K562 (cell line): ENCODE measurements at regions not wholly inside any gene's neighbourhood (a gene's known extent, or its start where the extent isn't known, plus 50 kb on each side); places are given as distances from the start of the nearest gene placed in this dataset.

Experiments
- ATAC-seq: fragments of 200-7000 bp; cut with Tn5 transposase; 3 replicates; pipeline ENCODE4 v1.9.1; 2020; ENCODE audit warnings: moderate library complexity
- BruUV-seq: library from RNA; stranded (reverse); fragments of 400-500 nt; replicated peaks from 2 replicates; lab custom pipeline; 2021; lab: Mats Ljungman, UMichigan
- CTCF ChIA-PET: fragments of 300-600 bp; formaldehyde crosslinking; extraction: SDS; loops from one replicate; lab custom pipeline; 2021; ENCODE audit warnings: low intra/inter-chr PET ratio; lab: Yijun Ruan, JAX
- POLR2A ChIA-PET: fragments of 300-600, 350-650 bp; sonication (Branson Sonifier 250); formaldehyde crosslinking; extraction: SDS; loops from one replicate; lab custom pipeline; 2021; ENCODE audit warnings: antibody characterized with exemption, inconsistent platforms; lab: Yijun Ruan, JAX
- DNase-seq, 4 experiments: peaks; one replicate each; pipeline versions ENCODE4 v3.0.0 to v3.0.0-alpha.2; 2011 to 2018; ENCODE audit warnings: low spot score in 3 of 4, mixed read lengths in 3 of 4; ENCODE audit errors: extremely low read depth in 1 of 4
- FAIRE-seq: peaks from 2 replicates; lab custom pipeline; 2011; peaks lifted over from hg19 to GRCh38; lab: Jason Lieb, UNC
- H2AFZ ChIP-seq: 2 replicates; pipeline ENCODE4 v1.6.0; 2011; ENCODE audit warnings: low read depth, low read length, control low read depth, inconsistent platforms
- H3K27ac ChIP-seq: fragments of 200-600 bp; 3 replicates; pipeline ENCODE4 v1.8.0; 2011; ENCODE audit warnings: low read depth, mild to moderate bottlenecking, control low read depth, inconsistent platforms, low read length, moderate library complexity, mixed read lengths; ENCODE audit errors: extremely low read depth
- H3K27me3 ChIP-seq, 2 experiments: fragments of 300-600 bp in 1 of 2; 2 replicates in 1 of 2; 3 replicates in 1 of 2; pipeline versions ENCODE4 v1.6.0 to v1.8.0; 2011; ENCODE audit warnings: inconsistent platforms in 2 of 2, low read length in 2 of 2, mild to moderate bottlenecking in 1 of 2, mixed read lengths in 1 of 2, moderate library complexity in 1 of 2; ENCODE audit not compliant: control insufficient read depth in 2 of 2, insufficient read depth in 2 of 2
- H3K36me3 ChIP-seq: fragments of 300-600 bp; 3 replicates; pipeline ENCODE4 v1.8.0; 2011; ENCODE audit warnings: mild to moderate bottlenecking, low read length, inconsistent platforms; ENCODE audit not compliant: control insufficient read depth, insufficient read depth
- H3K4me1 ChIP-seq, 2 experiments: fragments of 200-600 bp in 1 of 2; replicated peaks in 1 of 2; 2 replicates in 1 of 2; 3 replicates in 1 of 2; pipeline versions ENCODE4 v1.5.1 to v1.8.0; 2011; ENCODE audit warnings: inconsistent platforms in 2 of 2, low read length in 2 of 2, mild to moderate bottlenecking in 1 of 2, mixed read lengths in 1 of 2, moderate library complexity in 1 of 2; ENCODE audit not compliant: control insufficient read depth in 2 of 2, insufficient read depth in 2 of 2
- H3K4me2 ChIP-seq: 2 replicates; pipeline ENCODE4 v1.6.1; 2011; ENCODE audit warnings: low read length, control low read depth, inconsistent platforms, mixed read lengths; ENCODE audit not compliant: insufficient read depth
- H3K4me3 ChIP-seq: fragments of 200-600 bp; sonication (generic), shearing (Covaris generic); 2 replicates; pipeline ENCODE4 v1.5.1; 2016; ENCODE audit warnings: control low read depth, inconsistent platforms
- H3K79me2 ChIP-seq: fragments of 200-600 bp; 3 replicates; pipeline ENCODE4 v1.8.0; 2011; ENCODE audit warnings: low read length, inconsistent platforms; ENCODE audit not compliant: control insufficient read depth, insufficient read depth
- H3K9ac ChIP-seq, 2 experiments: 2 replicates each; pipeline versions ENCODE4 v1.6.0 to v1.6.1; 2011; ENCODE audit warnings: low read depth in 2 of 2, low read length in 2 of 2, control low read depth in 1 of 2, inconsistent platforms in 1 of 2, mild to moderate bottlenecking in 1 of 2, mixed read lengths in 1 of 2; ENCODE audit not compliant: insufficient read depth in 1 of 2
- H3K9me1 ChIP-seq: one replicate; pipeline ENCODE4 v1.6.0; 2011; ENCODE audit warnings: inconsistent platforms, mild to moderate bottlenecking, low read length, moderate library complexity; ENCODE audit not compliant: control insufficient read depth, insufficient read depth
- H3K9me3 ChIP-seq: replicated peaks from 2 replicates; pipeline ENCODE4 v1.5.1; 2011; ENCODE audit warnings: low read depth, low read length, inconsistent platforms; ENCODE audit not compliant: control insufficient read depth, insufficient read depth
- H4K20me1 ChIP-seq: replicated peaks from 2 replicates; pipeline ENCODE4 v1.6.1; 2011; ENCODE audit warnings: low read length, inconsistent platforms, mixed read lengths; ENCODE audit not compliant: control insufficient read depth, insufficient read depth
- FUS ChIP-seq: fragments of 200-400 bp; formaldehyde crosslinking; optimal IDR thresholded peaks from 2 replicates; pipeline ENCODE3; 2017; ENCODE audit warnings: low read depth, low read length
- KDM5B ChIP-seq: fragments of 200-600 bp; sonication (generic); IDR thresholded peaks from 2 replicates; pipeline ENCODE4 v1.6.1; 2012; ENCODE audit warnings: low read depth, mild to moderate bottlenecking, moderate library complexity, low read length, control low read depth, inconsistent platforms; ENCODE audit not compliant: insufficient replicate concordance
- NELFE ChIP-seq: IDR thresholded peaks from 2 replicates; pipeline ENCODE4 v1.6.1; 2011; ENCODE audit warnings: mild to moderate bottlenecking; ENCODE audit not compliant: insufficient read depth, insufficient read length
- NFATC3 ChIP-seq: fragments of 450-650 bp; IDR thresholded peaks from 2 replicates; pipeline ENCODE4 v1.6.1; 2017; ENCODE audit warnings: mild to moderate bottlenecking
- NR1H2 ChIP-seq: sonication (generic); formaldehyde crosslinking; IDR thresholded peaks from 2 replicates; pipeline ENCODE4 v1.4.0; 2020; ENCODE audit warnings: mild to moderate bottlenecking, missing genetic modification reagents
- NUFIP1 ChIP-seq: fragments of 450-650 bp; IDR thresholded peaks from 2 replicates; pipeline ENCODE4 v1.6.1; 2018; ENCODE audit not compliant: partially characterized antibody
- SMARCA5 ChIP-seq: fragments of 450-650 bp; IDR thresholded peaks from 2 replicates; pipeline ENCODE4 v1.6.1; 2016
- TFE3 ChIP-seq: fragments of 450-650 bp; formaldehyde crosslinking; IDR thresholded peaks from 2 replicates; pipeline ENCODE4 v1.4.0; 2020; ENCODE audit warnings: mild to moderate bottlenecking, mixed read lengths
- ZC3H11A ChIP-seq: IDR thresholded peaks from 2 replicates; pipeline ENCODE4 v1.6.1; 2012; ENCODE audit warnings: low read depth, low read length, improper control_type of control experiment
- ZNF76 ChIP-seq: fragments of 250-450 bp; sonication (Bioruptor Pico); IDR thresholded peaks from 2 replicates; pipeline ENCODE4 v1.4.0; 2020; ENCODE audit warnings: mild to moderate bottlenecking, moderate library complexity, borderline replicate concordance
- WGBS: fragments of 100-300 bp; shearing (Covaris generic); methylation state at CpG from one replicate; pipeline ENCODE4 v1.1.6; 2016; ENCODE audit warnings: low coverage, mixed read lengths; ENCODE audit not compliant: insufficient coverage; ENCODE audit errors: missing lambda C conversion rate; 5-methylcytosine and 5-hydroxymethylcytosine counted together
- in situ Hi-C: fragments of 300-500 bp; cut with MboI; formaldehyde crosslinking; loops from 4 replicates; pipeline ENCODE4 v1.15.0; 2018; ENCODE audit warnings: inconsistent platforms, mixed read lengths
- intact Hi-C: fragments of 100-400 bp; cut with micrococcal nuclease; formaldehyde crosslinking; loops from 2 replicates; pipeline ENCODE4 v1.14.2; 2022

GRCh38 chr12:33533527-33533926, 93.9 kb upstream of the SYT10 start:
- Histone ChIP-seq H3K36me3 (no peaks in the 10 kb centered on the region), H3K4me1 (no peaks in the 10 kb centered on the region), H3K4me3 (no peak overlapping the region), H3K27me3 (no peaks in the 10 kb centered on the region), H4K20me1 (no peaks in the 10 kb centered on the region), H3K9me1 (no peaks in the 10 kb centered on the region), H2AFZ (0 out of 2 replicates have a peak overlapping the region, but pooled peaks have one; percentile 4), H3K9ac (no peak overlapping the region), H3K79me2 (no peaks in the 10 kb centered on the region), H3K9me3 (no peaks in the 10 kb centered on the region), H3K4me2 (no peak overlapping the region), H3K27ac (no peak overlapping the region)
- WGBS = 100% methylated on average over 1 of the region's 1 CpG
- DNase-seq (no peak), ATAC-seq (no peak), FAIRE-seq (no peak)
- BruUV-seq = no TSS peak
- CTCF ChIA-PET = no interaction called here
- peak; percentile 82; the same call in 1 of the 2 replicates for TF ChIP-seq ZC3H11A
- no peak for TF ChIP-seq SMARCA5
- in situ Hi-C loops (no loop called here), intact Hi-C loops (no loop called here)
- POLR2A ChIA-PET = no interaction called here

GRCh38 chr12:33536431-33536830, 96.8 kb upstream of the SYT10 start:
- H3K27me3 ChIP-seq = no peaks in the 10 kb centered on the region
- no peak for TF ChIP-seq KDM5B
- TF ChIP-seq NFATC3 = no peak
- no peak for TF ChIP-seq NELFE
- no peak for TF ChIP-seq FUS
- TF ChIP-seq NUFIP1 = no peak
- TF ChIP-seq NR1H2 (CRISPR knock-in tag) = no peak
- no peak for TF ChIP-seq TFE3
- TF ChIP-seq ZNF76 (CRISPR knock-in tag) = no peak
- TF ChIP-seq, all 486 proteins: peak for 0
- in situ Hi-C loops (no loop called here), intact Hi-C loops (no loop called here)
- Histone ChIP-seq H3K9ac (no peak overlapping the region), H3K4me3 (no peak overlapping the region), H3K27ac (no peak overlapping the region), H3K9me3 (no peaks in the 10 kb centered on the region), H2AFZ (0 out of 2 replicates have a peak overlapping the region, but pooled peaks have one; percentile 57), H3K4me1 (no peaks in the 10 kb centered on the region), H3K79me2 (no peaks in the 10 kb centered on the region), H3K36me3 (no peaks in the 10 kb centered on the region), H3K4me2 (no peak overlapping the region), H3K9me1 (no peaks in the 10 kb centered on the region), H4K20me1 (no peaks in the 10 kb centered on the region)
- no TSS peak for BruUV-seq
- CTCF ChIA-PET = no interaction called here
- POLR2A ChIA-PET = no interaction called here
- DNase-seq (no peak), ATAC-seq (no peak), FAIRE-seq (no peak)
- 0% methylated on average over 1 of the region's 1 CpG for WGBS
